HG02678 (cell line): ENCODE measurements at regions not wholly inside any gene's neighbourhood (a gene's known extent, or its start where the extent isn't known, plus 50 kb on each side); places are given as distances from the start of the nearest gene placed in this dataset.
"Not testable (repeated sequence)": the region's sequence is repeated elsewhere in the genome, so short reads cannot be mapped to it uniquely, and the experiment has no call there.

Source experiments
- ATAC-seq: cut with Tn5 transposase; IDR thresholded peaks from one replicate; pipeline ENCODE4 v1.9.1; 2021; ENCODE audit warnings: mild to moderate bottlenecking, moderate library complexity; ENCODE audit not compliant: unreplicated experiment

- ATAC-seq, result no peak
Observed at GRCh38 chrY:9619541-9619940, 91.9 kb downstream of the TSPY10 start.

DNA sequence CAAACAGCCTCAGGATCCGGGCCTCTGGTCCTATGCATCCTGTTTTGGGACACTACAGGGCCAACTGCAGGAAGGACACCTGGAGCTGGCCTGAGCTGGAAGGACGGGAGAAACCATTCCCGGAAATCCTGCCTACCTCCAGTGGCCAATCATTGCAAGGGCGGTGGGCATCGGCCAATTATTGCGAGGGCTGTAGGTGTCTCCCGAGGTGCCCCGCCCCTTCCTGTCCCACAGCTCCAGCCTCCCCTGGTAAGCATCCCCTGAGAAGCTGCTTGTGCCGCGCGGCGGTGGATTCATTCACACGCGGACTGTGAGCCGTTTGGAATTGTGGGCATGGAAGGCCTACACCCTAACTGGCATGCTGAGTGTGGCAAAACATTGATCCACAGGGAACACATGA is 95.5 kb downstream of the TSPY10 start:
- ATAC-seq, result no peak

DNA sequence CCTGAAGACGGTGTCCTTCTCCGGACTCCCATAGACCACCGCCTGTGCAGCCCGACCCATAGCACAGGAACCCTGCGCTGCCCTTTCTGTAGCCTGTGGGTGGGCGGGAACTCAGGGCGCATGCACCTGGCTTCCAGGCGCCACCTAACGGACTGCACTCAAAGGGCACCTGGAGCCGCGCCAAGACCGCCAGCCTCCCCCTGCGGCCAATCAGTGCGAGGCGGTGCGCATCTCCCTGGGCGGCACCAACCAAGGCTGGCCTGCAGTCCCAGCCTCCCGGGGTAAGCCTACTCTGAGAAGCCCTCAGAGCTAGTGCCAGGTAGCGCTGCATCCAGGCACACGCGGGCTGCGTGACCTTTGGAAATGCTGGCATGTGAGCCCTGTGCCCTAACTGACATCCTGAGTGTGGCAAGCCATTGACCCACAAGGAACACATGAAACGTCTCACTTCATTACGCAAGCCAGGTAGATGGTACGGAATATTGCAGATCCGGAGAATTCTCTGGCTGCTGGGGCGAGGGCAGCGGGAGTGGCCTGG is 113.0 kb downstream of the TSPY10 start:
- ATAC-seq, result not testable (repeated sequence)

GRCh38 chrY:9666204-9666603 is 138.5 kb downstream of the TSPY10 start:
- not testable (repeated sequence) for ATAC-seq

DNA sequence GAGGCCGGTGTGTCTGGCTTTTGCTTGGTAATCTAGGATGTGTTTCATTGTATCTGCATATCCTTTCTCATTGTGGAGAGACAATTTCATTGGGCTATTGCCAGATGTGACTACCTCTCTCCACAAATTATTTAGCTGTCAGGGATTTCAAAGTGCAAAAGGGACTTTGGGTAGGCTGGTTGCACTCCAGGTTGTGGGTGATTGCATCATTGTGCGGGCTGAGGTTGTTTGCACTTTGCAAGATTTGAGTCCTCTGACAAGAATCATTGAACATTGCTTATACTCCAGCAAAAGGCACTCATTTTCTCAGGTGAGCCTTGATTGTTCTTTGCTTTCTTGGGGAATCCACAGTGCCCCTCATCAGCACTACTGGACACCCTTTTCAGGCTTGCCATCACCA is 164.8 kb downstream of the TSPY10 start:
- not testable (repeated sequence) for ATAC-seq

GRCh38 chrY:9716932-9717331 is 189.3 kb downstream of the TSPY10 start:
- not testable (repeated sequence) for ATAC-seq

DNA sequence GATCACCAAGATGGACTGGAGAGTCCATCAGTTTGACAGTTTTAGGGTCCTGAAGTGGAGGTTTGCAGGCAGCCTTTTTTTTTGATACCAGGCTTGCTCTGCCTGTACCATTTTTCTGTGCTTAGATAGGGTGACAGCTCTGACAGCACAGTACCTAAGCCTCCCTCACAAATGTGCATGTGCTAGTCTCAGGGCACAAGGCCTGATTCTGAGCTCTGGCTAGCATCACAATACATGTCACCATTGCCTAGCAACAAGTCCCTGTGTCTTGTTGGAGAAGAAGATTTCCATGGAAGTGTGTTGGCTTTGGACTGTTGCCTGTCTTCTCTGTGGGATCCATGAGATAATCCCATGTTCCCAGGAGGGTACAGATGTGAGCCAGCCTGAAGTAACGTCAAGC is 191.1 kb downstream of the TSPY10 start:
- not testable (repeated sequence) for ATAC-seq

- ATAC-seq, result not testable (repeated sequence)
Observed at GRCh38 chrY:9719616-9720015, 191.9 kb downstream of the TSPY10 start.

DNA sequence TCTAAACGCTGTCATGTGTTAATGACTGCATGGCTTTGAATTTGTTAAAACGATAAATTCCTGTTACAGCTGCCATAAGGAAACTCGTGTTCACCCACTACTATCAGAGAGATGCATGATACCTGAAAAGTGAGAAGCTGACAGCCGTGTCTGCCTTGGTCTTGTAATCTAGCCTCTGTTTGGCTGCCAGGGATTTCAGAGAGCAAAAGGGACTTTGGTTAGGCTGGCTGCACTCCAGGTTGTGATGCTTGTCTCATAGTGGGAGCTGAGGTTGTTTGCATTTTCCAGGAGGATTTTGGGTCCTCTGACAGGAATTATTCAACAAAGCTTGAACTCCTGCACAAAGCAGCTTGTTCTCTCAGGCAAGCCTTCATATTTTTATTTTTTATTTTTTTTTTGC is 209.9 kb downstream of the TSPY10 start:
- ATAC-seq, result not testable (repeated sequence)

DNA sequence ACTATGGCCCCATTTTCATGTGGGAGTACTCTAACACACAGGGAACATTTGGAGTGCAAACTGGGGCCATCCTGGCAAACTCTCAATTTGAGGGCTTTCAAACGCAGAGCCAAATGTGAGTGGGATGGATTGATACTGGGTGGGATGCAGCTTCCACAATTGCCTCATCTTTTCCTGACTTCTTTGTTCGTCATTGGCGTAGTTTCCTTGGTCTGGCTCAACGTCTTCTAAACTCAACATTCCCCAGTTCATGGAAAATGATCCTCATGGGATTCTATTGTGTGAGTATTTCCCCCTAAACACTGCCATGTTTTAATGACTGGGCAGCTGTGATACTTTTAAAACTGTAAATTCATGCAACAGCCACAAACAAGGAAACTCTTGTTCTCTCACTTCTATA is 228.3 kb downstream of the TSPY10 start:
- ATAC-seq, result not testable (repeated sequence)

- not testable (repeated sequence) for ATAC-seq
Observed at GRCh38 chrY:9757488-9757887, 229.8 kb downstream of the TSPY10 start.

- ATAC-seq, result not testable (repeated sequence)
Observed at GRCh38 chrY:9762443-9762842, 234.8 kb downstream of the TSPY10 start.

GRCh38 chrY:9769312-9769711 is 241.6 kb downstream of the TSPY10 start:
- ATAC-seq, result not testable (repeated sequence)

- not testable (repeated sequence) for ATAC-seq
Observed at GRCh38 chrY:9771086-9771485, 243.4 kb downstream of the TSPY10 start.

GRCh38 chrY:9772120-9772519 is 244.4 kb downstream of the TSPY10 start:
- ATAC-seq, result not testable (repeated sequence)

GRCh38 chrY:9774765-9775164 is 247.1 kb downstream of the TSPY10 start:
- peak; percentile 69 for ATAC-seq

- not testable (repeated sequence) for ATAC-seq
Observed at GRCh38 chrY:9775657-9776056, 248.0 kb downstream of the TSPY10 start.

DNA sequence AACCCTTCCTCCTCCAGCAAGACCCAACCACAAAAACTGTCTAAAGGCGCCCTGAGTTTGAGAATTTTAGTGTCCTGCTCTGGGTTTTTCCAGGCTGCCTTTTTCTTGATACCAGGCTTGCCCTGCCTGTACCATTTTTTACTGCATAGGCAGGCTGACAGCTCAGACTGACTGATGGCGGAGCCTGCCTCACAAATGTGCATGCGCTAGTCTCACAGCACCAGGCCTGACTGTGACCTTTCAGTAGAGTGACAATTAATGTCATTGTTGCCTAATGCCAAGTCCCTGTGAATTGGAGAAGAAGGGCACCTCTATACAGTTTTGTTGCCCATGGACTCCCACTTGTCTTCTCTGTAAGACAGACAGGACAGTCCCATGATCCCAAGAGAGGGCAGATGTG is 253.9 kb downstream of the TSPY10 start:
- not testable (repeated sequence) for ATAC-seq

DNA sequence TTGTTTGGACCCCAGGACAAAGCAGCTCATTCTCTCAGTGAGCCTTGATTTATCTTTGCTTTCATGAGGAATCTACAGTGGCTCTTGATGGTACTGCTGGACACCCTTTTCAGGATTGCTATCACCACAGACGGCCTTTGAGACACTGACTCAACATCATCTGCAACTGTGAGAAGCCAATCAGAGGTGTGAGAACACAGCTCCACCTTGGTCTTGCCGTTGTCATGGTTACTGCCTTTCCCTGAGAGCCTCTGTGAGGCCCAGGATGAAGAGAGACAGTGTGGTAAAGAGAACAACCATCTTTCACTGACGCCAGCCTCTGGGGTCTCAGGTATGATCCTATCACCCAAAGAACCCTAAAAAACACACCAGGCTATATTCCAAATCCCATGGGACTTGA is 270.2 kb downstream of the TSPY10 start:
- not testable (repeated sequence) for ATAC-seq

- ATAC-seq, result no peak
Observed at GRCh38 chrY:9805235-9805634, 277.6 kb downstream of the TSPY10 start.
